ENCODE measurements at regions not wholly inside any gene's neighbourhood (a gene's known extent, or its start where the extent isn't known, plus 50 kb on each side); places are given as distances from the start of the nearest gene placed in this dataset.

- TF ChIP-seq CTCF (IDR thresholded peaks at IDR 0.05) (no peak), POLR2A (IDR thresholded peaks at IDR 0.05) (no peak)
- H3K4me3 ChIP-seq (ENCODE audit: low read depth, poor library complexity, severe bottlenecking): no peak overlapping the region
- intact Hi-C loops (cut with DNase I; ENCODE audit: low total_unique reads): no loop called here
- DNase-seq (ENCODE audit: low spot score in 2 of 2): no peak
- WGBS, 2 donors: 25 to 26% methylated on average over 2 of the region's 2 CpGs
Observed at GRCh38 chr2:149928011-149928410, 340.4 kb upstream of the MMADHC start.

- DNase-seq (ENCODE audit: low spot score in 2 of 2): no peak
- WGBS, 2 donors: 64 to 77% methylated on average over 2 of the region's 2 CpGs
- TF ChIP-seq POLR2A (IDR thresholded peaks at IDR 0.05) (no peak), CTCF (IDR thresholded peaks at IDR 0.05) (no peak)
- H3K4me3 ChIP-seq (ENCODE audit: low read depth, poor library complexity, severe bottlenecking): no peak overlapping the region
- intact Hi-C loops (cut with DNase I; ENCODE audit: low total_unique reads): no loop called here
Observed at GRCh38 chr2:149926149-149926548, 338.6 kb upstream of the MMADHC start.

- TF ChIP-seq POLR2A (IDR thresholded peaks at IDR 0.05): no peak
- no peak for TF ChIP-seq CTCF (IDR thresholded peaks at IDR 0.05)
- intact Hi-C loops (cut with DNase I; ENCODE audit: low total_unique reads): no loop called here
- WGBS, 2 donors: 70 to 79% methylated on average over 3 of the region's 3 CpGs
- no peak for DNase-seq (ENCODE audit: low spot score in 2 of 2)
- H3K4me3 ChIP-seq (ENCODE audit: low read depth, poor library complexity, severe bottlenecking): no peak overlapping the region
Observed at GRCh38 chr2:149924549-149925213, 337.1 kb upstream of the MMADHC start.

GRCh38 chr2:149924028-149924427 is 336.5 kb upstream of the MMADHC start:
- H3K4me3 ChIP-seq (ENCODE audit: low read depth, poor library complexity, severe bottlenecking): no peak overlapping the region
- no peak for DNase-seq (ENCODE audit: low spot score in 2 of 2)
- no peak for TF ChIP-seq CTCF (IDR thresholded peaks at IDR 0.05)
- no peak for TF ChIP-seq POLR2A (IDR thresholded peaks at IDR 0.05)
- 75 to 85% methylated on average over 3 of the region's 3 CpGs for WGBS, 2 donors
- intact Hi-C loops (cut with DNase I; ENCODE audit: low total_unique reads): no loop called here

- TF ChIP-seq CTCF (IDR thresholded peaks at IDR 0.05) (no peak), POLR2A (IDR thresholded peaks at IDR 0.05) (no peak)
- intact Hi-C loops (cut with DNase I; ENCODE audit: low total_unique reads): no loop called here
- DNase-seq (ENCODE audit: low spot score in 2 of 2): no peak
- no peak overlapping the region for H3K4me3 ChIP-seq (ENCODE audit: low read depth, poor library complexity, severe bottlenecking)
- WGBS, 2 donors: 95 to 97% methylated on average over 2 of the region's 2 CpGs
Observed at GRCh38 chr2:149921911-149922616, 334.5 kb upstream of the MMADHC start.

Data from lower leg skin (tissue), 4 donors.